HG03097 (cell line): ENCODE measurements at regions not wholly inside any gene's neighbourhood (a gene's known extent, or its start where the extent isn't known, plus 50 kb on each side); places are given as distances from the start of the nearest gene placed in this dataset.
A peak's percentile ranks its signal among the peaks of the same experiment; 100 is the strongest.
"Not testable (repeated sequence)": the region's sequence is repeated elsewhere in the genome, so short reads cannot be mapped to it uniquely, and the experiment has no call there.

Source experiments
- ATAC-seq: cut with Tn5 transposase; IDR thresholded peaks from one replicate; pipeline ENCODE4 v1.9.1; 2021; ENCODE audit not compliant: unreplicated experiment, low FRiP score

GRCh38 chr17:26936645-26937044 lies 357.3 kb upstream of the WSB1 start:
- ATAC-seq: peak; percentile 61

GRCh38 chr17:26937750-26938322 lies 356.1 kb upstream of the WSB1 start:
- peak; percentile 41 for ATAC-seq

GRCh38 chr17:26939755-26940154 lies 354.2 kb upstream of the WSB1 start:
- not testable (repeated sequence) for ATAC-seq

- not testable (repeated sequence) for ATAC-seq
Measured at GRCh38 chr17:26940587-26940986, 353.3 kb upstream of the WSB1 start.

- no peak for ATAC-seq
Measured at GRCh38 chr17:26962255-26963162, 331.4 kb upstream of the WSB1 start.

GRCh38 chr17:26963163-26963503 lies 330.8 kb upstream of the WSB1 start:
- ATAC-seq: no peak

- ATAC-seq: not testable (repeated sequence)
Measured at GRCh38 chr17:26965898-26966624, 327.9 kb upstream of the WSB1 start.

- ATAC-seq: not testable (repeated sequence)
Measured at GRCh38 chr17:26966625-26967179, 327.2 kb upstream of the WSB1 start.

- ATAC-seq: not testable (repeated sequence)
Measured at GRCh38 chr17:26981845-26982425, 312.0 kb upstream of the WSB1 start.

- ATAC-seq: not testable (repeated sequence)
Measured at GRCh38 chr17:26982563-26982962, 311.4 kb upstream of the WSB1 start.

GRCh38 chr17:26987851-26988250 lies 306.1 kb upstream of the WSB1 start:
- ATAC-seq: not testable (repeated sequence)

- ATAC-seq: not testable (repeated sequence)
Measured at GRCh38 chr17:26994648-26995047, 299.3 kb upstream of the WSB1 start.

GRCh38 chr17:26996146-26996916 lies 297.6 kb upstream of the WSB1 start:
- not testable (repeated sequence) for ATAC-seq

- ATAC-seq: not testable (repeated sequence)
Measured at GRCh38 chr17:27007734-27008531, 286.0 kb upstream of the WSB1 start.

GRCh38 chr17:27009087-27009486 lies 284.8 kb upstream of the WSB1 start:
- ATAC-seq: no peak

- not testable (repeated sequence) for ATAC-seq
Measured at GRCh38 chr17:27010138-27010537, 283.8 kb upstream of the WSB1 start.

- ATAC-seq: not testable (repeated sequence)
Measured at GRCh38 chr17:27030552-27030951, 263.4 kb upstream of the WSB1 start.

- ATAC-seq: no peak
Measured at GRCh38 chr17:27038676-27039075, 255.2 kb upstream of the WSB1 start.

GRCh38 chr17:27045039-27045438 lies 248.9 kb upstream of the WSB1 start:
- ATAC-seq: not testable (repeated sequence)
